Epithelial cell of proximal tubule (primary cell): ENCODE measurements at regions not wholly inside any gene's neighbourhood (a gene's known extent, or its start where the extent isn't known, plus 50 kb on each side); places are given as distances from the start of the nearest gene placed in this dataset.

Source experiments
- DNase-seq: peaks from one replicate; pipeline ENCODE4 v3.0.0-alpha.2; 2011; ENCODE audit warnings: low read depth
- H3K4me3 ChIP-seq: 2 replicates; pipeline ENCODE4 v1.5.1; 2011; ENCODE audit warnings: low read depth, mild to moderate bottlenecking, low read length
- TF ChIP-seq, protein P1 (sequence below): conservative IDR thresholded peaks from 2 replicates; pipeline ENCODE4 v1.5.1; 2012; ENCODE audit warnings: low read depth, mild to moderate bottlenecking, low read length

DNA sequence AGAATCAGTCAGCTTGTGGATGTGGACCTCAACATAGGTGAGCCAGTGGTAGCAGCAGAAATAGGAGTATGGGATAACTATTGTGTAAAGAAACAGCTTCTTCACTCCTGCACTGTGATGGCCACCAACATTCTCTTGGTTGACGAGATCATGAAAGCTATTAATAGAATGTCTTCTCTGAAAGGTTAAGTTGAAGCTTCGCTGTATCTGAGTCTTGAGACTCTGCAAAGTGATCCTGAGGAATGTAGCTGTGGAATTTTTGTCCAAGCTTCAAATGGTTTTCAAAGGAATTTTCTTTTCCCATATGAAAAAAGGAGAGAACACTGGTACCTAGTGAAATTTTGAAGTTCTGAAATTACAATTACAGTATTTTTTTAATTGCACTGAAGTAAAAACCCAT lies 146.3 kb downstream of the GMNC start:
- DNase-seq = no peak
- TF ChIP-seq, protein P1, sequence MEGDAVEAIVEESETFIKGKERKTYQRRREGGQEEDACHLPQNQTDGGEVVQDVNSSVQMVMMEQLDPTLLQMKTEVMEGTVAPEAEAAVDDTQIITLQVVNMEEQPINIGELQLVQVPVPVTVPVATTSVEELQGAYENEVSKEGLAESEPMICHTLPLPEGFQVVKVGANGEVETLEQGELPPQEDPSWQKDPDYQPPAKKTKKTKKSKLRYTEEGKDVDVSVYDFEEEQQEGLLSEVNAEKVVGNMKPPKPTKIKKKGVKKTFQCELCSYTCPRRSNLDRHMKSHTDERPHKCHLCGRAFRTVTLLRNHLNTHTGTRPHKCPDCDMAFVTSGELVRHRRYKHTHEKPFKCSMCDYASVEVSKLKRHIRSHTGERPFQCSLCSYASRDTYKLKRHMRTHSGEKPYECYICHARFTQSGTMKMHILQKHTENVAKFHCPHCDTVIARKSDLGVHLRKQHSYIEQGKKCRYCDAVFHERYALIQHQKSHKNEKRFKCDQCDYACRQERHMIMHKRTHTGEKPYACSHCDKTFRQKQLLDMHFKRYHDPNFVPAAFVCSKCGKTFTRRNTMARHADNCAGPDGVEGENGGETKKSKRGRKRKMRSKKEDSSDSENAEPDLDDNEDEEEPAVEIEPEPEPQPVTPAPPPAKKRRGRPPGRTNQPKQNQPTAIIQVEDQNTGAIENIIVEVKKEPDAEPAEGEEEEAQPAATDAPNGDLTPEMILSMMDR = no peak
- no peak overlapping the region for H3K4me3 ChIP-seq

DNA sequence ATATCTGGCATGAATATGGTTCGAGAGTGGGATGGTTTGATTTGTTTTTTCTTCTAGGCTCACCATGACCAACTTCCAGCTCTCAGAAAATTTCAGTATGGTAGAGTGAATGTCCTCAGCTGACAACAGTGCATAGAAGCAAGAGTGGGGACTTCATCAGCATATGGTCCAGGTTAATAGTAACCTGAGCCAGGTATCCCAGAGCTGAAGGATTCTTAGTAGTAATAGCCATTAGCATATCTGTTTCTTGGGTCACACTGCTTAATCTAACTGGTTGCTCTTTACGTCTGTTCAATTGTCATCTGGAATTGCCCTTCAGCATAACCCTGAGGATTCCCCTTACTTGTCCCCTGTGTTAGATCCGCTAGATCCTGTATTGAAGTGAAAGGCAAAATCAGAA lies 151.8 kb downstream of the GMNC start:
- H3K4me3 ChIP-seq = no peak overlapping the region
- TF ChIP-seq, protein P1 = no peak
- no peak for DNase-seq

DNA sequence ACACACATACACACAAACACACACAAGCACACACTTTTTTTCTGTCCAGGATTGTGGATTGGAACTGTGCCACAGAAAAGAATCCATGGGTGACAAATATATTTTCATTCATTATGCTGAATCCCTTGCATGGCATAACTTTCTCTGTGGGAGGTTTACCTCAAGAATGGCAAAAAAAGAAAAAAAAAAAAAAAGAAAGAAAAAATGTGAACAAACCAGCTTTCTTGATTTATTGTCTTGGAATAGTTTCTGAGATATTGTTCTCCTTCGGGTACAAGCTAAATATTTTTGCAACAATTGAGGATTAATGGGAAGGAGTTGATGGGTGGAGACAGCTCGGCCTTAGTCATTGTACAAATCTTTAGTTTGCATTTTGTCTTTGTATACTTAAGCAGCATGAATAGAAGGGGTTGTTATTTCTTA lies 153.1 kb downstream of the GMNC start:
- no peak for DNase-seq
- TF ChIP-seq, protein P1 = no peak

More for the DNA sequence above, 153.1 kb downstream of the GMNC start:
- no peak overlapping the region for H3K4me3 ChIP-seq
